ENCODE measurements at regions not wholly inside any gene's neighbourhood (a gene's known extent, or its start where the extent isn't known, plus 50 kb on each side); places are given as distances from the start of the nearest gene placed in this dataset.
"Not testable (repeated sequence)": the region's sequence is repeated elsewhere in the genome, so short reads cannot be mapped to it uniquely, and the experiment has no call there.

DNA sequence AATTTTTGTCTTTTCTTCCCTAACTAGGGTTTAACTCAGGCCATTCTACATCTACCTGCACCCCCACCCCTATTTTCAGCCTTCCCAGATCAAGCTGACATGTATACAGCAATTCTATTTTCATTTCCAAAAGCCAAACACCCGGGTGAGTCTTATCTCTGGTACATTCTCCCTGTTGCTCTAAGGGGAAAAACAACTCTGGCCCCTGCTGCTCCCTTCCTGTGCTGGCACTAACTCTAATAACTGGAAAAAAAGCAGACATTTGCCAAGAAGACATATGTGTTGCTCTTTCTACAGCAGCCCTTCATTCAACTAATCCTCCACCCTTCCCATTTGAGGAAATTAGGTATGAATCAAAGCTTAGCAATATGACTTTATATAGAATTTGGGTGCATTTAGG, 427.8 kb upstream of the CDH11 start:
- ATAC-seq (replicated peaks); H3K36me3 Mint-ChIP-seq (ENCODE audit: insufficient read depth); H3K27ac Mint-ChIP-seq; H3K27me3 Mint-ChIP-seq; DNase-seq; H3K4me1 Mint-ChIP-seq (ENCODE audit: low read depth in 2 of 2); H3K4me3 Mint-ChIP-seq: not testable (repeated sequence)
- peaks cover 8 to 10% of the 10 kb centered on the region in 2 donors for H3K9me3 Mint-ChIP-seq

DNA sequence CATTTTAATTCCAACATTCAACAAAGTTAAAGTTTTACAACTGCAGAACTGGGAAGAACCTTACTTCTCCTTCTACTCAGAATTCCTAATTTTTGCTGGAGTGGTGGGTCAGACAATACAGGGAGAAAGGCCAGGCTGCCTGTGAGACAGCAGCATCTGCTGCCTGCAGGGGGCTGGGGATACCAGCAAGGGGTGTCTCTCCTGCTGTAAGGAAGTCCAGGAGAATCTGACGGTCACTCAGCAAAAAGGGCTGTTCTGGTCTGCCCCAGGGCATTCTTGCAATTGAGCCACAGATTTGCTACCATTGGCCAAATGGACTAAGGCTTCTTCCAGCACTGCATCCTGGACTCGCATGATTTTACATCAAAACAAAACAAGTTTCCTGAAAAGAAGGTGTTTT, 426.6 kb upstream of the CDH11 start:
- Mint-ChIP-seq H3K4me3 (no peak overlapping the region), H3K9me3 (peaks cover 8 to 10% of the 10 kb centered on the region in 2 donors), H3K36me3 (ENCODE audit: insufficient read depth) (no peaks in the 10 kb centered on the region), H3K4me1 (ENCODE audit: low read depth in 2 of 2) (no peaks in the 10 kb centered on the region), H3K27me3 (no peaks in the 10 kb centered on the region), H3K27ac (no peak overlapping the region)
- DNase-seq = no peak
- ATAC-seq (replicated peaks) = no peak

DNA sequence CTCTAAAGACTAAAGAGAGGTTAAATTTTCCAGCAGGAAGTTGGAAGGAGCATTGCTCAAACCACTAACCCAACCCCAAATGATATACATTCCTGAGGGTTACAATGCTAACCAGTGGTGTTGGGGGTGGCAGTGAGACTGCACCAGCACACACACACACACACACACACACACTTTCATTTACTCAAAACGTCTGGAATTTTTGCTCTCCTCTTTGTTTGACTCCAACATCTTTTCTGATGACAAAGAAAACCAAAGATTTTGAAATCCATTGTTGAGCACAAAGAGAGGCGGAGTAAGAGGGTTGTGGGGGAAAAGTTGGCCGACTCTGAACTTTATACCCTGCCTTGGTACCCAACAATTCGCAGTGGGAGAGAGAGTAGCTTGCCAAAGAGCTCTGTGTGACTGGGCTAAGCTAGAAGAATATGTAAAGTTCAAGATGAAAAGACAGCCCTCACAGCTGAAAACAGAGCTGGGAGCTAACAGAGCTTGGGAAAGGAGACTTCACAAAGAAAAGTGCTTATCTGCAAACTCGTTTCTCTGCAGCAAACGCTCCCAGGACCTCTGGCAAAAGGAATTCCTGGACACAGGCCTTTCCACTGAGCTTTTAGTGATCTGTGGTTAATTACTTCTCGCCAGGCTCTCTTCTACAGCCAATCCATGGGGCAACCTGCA, 426.0 kb upstream of the CDH11 start:
- peaks cover 8 to 10% of the 10 kb centered on the region in 2 donors for H3K9me3 Mint-ChIP-seq
- no peak overlapping the region for H3K27ac Mint-ChIP-seq
- no peak overlapping the region for H3K4me3 Mint-ChIP-seq
- no peaks in the 10 kb centered on the region for H3K4me1 Mint-ChIP-seq (ENCODE audit: low read depth in 2 of 2)
- DNase-seq (no peak), ATAC-seq (replicated peaks) (no peak)
- H3K27me3 Mint-ChIP-seq = no peaks in the 10 kb centered on the region
- H3K36me3 Mint-ChIP-seq (ENCODE audit: insufficient read depth) = no peaks in the 10 kb centered on the region

DNA sequence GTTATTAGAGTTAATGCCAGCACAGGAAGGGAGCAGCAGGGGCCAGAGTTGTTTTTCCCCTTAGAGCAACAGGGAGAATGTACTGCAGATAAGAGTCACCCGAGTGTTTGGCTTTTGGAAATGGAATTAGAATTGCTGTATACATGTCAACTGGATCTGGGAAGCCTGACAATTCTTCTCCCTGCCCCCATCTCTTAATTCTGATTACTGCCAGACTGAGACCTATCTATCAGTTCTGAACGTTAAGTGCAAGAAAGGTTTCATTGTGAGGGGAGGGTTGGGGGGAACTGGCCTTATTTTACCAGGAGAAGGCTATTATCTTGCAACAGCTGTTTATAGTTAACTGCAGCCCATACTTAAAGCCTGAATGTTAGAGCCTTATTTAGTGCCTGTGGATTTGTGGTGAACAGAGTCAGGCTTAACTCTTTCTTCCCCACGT, 424.5 kb upstream of the CDH11 start:
- Mint-ChIP-seq H3K27ac (no peak overlapping the region), H3K4me1 (ENCODE audit: low read depth in 2 of 2) (no peaks in the 10 kb centered on the region), H3K36me3 (ENCODE audit: insufficient read depth) (no peaks in the 10 kb centered on the region), H3K9me3 (peaks cover 12 to 17% of the 10 kb centered on the region in 2 donors), H3K4me3 (no peak overlapping the region), H3K27me3 (no peaks in the 10 kb centered on the region)
- ATAC-seq (replicated peaks) (no peak), DNase-seq (no peak)

DNA sequence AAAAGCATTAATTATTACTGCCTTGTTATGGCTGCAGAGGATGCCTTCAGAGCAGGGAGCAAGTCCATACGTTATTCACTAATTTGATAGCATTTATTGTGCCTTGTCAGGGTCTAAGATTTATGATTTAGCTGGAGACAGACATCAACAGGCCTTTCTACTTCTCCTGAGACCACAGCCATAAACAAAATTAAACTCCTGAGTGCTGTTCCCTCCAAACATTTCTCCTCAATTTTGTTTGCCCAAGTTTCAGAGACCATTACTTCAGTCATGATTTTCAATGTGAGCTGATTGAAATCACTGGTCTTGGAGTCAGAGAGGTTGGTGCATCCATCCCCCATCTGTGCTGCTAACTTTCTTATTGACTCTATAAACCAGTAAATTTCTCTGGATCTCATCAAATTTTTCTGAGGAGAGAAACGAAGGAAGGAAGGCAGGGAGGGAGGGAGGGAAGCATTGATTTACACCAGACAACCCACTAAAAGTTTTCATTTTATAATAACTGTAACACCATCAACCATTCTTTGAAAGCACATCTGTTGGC, 423.6 kb upstream of the CDH11 start:
- ATAC-seq (replicated peaks) (no peak), DNase-seq (no peak)
- H3K9me3 Mint-ChIP-seq = peaks cover 13 to 17% of the 10 kb centered on the region in 2 donors
- H3K4me1 Mint-ChIP-seq (ENCODE audit: low read depth in 2 of 2) = no peaks in the 10 kb centered on the region
- H3K4me3 Mint-ChIP-seq = no peak overlapping the region
- H3K36me3 Mint-ChIP-seq (ENCODE audit: insufficient read depth) = no peaks in the 10 kb centered on the region
- H3K27me3 Mint-ChIP-seq = no peaks in the 10 kb centered on the region
- no peak overlapping the region for H3K27ac Mint-ChIP-seq

DNA sequence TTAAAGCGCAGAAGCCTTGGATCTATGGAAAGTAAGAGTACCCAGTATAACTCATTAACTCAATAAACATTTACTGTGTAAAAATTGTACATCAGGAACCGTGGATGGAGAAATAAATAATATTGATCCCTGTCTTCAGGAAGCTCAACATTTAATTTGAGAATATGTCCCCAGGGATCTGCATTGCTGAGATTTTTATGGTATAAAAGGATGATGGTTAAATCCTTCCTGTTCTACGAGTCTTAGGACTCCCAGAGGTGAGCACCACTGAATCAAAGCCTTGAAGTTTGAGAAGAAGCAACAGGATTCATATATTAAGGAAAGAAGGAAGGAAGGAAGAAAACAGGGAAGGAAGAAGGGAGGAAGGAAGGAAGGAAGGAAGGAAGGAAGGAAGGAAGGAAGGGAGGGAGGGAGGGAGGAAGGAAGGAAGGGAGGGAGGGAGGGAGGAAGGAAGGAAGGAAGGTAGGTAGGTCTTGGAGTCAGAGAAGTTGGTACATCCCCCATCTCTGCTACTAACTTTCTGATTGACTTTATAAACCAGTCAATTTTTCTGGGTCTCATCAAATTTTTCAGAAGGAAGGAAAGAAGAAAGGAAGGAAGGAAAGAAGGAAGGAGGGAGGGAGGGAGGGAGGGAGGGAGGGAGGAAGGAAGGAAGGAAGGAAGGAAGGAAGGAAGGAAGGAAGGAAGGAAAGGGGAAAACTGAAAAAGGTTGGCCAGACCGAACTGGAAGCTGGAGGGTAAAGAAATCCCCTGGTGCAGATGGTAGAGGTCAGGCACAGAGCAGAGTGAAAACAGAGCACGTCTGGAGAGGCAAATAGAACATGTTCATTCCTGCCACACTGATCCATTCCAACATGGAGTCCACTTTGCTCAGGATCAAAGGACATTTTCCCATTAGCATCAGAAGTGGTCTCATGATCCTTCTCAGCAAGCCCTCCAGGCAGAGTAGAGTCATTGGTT, 422.2 kb upstream of the CDH11 start:
- H3K4me3 Mint-ChIP-seq = no peak overlapping the region
- no peaks in the 10 kb centered on the region for H3K27me3 Mint-ChIP-seq
- DNase-seq (no peak), ATAC-seq (replicated peaks) (no peak)
- no peak overlapping the region for H3K27ac Mint-ChIP-seq
- H3K9me3 Mint-ChIP-seq = peaks cover 13 to 17% of the 10 kb centered on the region in 2 donors
- no peaks in the 10 kb centered on the region for H3K36me3 Mint-ChIP-seq (ENCODE audit: insufficient read depth)
- no peaks in the 10 kb centered on the region for H3K4me1 Mint-ChIP-seq (ENCODE audit: low read depth in 2 of 2)

DNA sequence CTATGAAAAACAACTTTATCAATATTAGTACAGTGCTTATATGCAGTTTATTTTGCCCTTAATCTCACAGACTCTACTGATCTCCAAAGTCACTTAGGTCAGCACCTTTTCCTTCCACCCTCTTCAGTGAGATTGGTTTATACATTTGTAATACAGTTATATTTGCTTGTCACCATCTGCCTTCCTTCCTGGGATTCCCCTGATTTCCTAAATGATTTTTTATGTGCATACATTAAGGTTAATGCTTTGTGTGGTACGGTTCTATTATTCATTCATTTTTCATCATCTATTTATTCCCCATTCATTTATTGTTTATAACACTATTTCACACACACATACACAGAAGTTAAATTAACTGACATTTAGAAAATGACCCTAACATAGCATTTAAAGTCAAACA, 419.8 kb upstream of the CDH11 start:
- H3K4me3 Mint-ChIP-seq = no peak overlapping the region
- H3K9me3 Mint-ChIP-seq = peaks cover 12 to 18% of the 10 kb centered on the region in 2 donors
- no peaks in the 10 kb centered on the region for H3K27me3 Mint-ChIP-seq
- ATAC-seq (replicated peaks) = no peak
- no peak overlapping the region for H3K27ac Mint-ChIP-seq
- H3K4me1 Mint-ChIP-seq (ENCODE audit: low read depth in 2 of 2) = peaks cover 0 to 2% of the 10 kb centered on the region in 2 donors
- DNase-seq = no peak
- H3K36me3 Mint-ChIP-seq (ENCODE audit: insufficient read depth) = peaks cover 4% of the 10 kb centered on the region

DNA sequence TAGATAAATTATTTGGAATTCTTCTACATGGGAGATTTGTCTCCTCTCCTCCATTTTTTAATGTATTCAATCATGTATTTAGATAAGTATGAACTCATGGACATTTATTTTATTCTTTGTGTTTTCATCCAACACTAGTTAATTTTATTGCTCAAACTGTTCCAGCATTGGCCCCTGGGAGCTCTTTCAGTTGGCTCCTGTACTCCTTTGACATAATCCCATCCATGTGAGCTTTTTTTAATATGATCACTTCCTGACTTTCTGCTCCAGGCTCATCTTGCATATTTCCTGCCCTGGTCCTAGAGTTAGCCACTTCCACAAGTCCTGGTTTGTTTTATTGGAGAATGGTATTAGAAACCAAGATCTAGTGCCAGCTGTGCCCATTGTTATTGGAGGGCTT, 419.0 kb upstream of the CDH11 start:
- no peaks in the 10 kb centered on the region for H3K27me3 Mint-ChIP-seq
- DNase-seq = no peak
- peaks cover 12 to 15% of the 10 kb centered on the region in 2 donors for H3K9me3 Mint-ChIP-seq
- ATAC-seq (replicated peaks) = no peak
- no peak overlapping the region for H3K4me3 Mint-ChIP-seq
- peaks cover 4% of the 10 kb centered on the region for H3K36me3 Mint-ChIP-seq (ENCODE audit: insufficient read depth)
- H3K27ac Mint-ChIP-seq = no peak overlapping the region
- peaks cover 0 to 2% of the 10 kb centered on the region in 2 donors for H3K4me1 Mint-ChIP-seq (ENCODE audit: low read depth in 2 of 2)

DNA sequence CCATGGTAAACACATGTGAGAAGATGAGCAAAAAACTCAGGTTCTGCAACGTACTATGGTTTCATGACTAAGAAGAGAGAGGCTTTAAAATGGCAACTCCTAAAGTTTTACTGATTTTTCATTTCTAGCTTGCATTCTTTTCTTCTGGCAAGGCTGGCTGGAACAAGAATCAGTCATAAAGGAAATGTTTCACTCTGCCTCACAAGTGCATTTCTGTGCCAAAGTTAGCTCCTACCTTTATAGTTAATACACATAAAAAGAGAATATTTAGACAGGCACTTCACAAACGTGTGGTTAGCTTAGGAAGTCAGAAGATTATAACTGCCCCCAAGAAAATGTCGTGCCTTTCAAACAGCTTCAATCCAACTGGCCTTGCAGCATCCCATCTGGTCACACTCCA, 417.1 kb upstream of the CDH11 start:
- Mint-ChIP-seq H3K36me3 (ENCODE audit: insufficient read depth) (peaks cover 4% of the 10 kb centered on the region), H3K27me3 (no peaks in the 10 kb centered on the region), H3K4me3 (no peak overlapping the region), H3K4me1 (ENCODE audit: low read depth in 2 of 2) (peaks cover 0 to 2% of the 10 kb centered on the region in 2 donors), H3K27ac (peak overlapping the region; percentile 14 to 35), H3K9me3 (peaks cover 12 to 15% of the 10 kb centered on the region in 2 donors)
- ATAC-seq (replicated peaks) (no peak), DNase-seq (no peak)

DNA sequence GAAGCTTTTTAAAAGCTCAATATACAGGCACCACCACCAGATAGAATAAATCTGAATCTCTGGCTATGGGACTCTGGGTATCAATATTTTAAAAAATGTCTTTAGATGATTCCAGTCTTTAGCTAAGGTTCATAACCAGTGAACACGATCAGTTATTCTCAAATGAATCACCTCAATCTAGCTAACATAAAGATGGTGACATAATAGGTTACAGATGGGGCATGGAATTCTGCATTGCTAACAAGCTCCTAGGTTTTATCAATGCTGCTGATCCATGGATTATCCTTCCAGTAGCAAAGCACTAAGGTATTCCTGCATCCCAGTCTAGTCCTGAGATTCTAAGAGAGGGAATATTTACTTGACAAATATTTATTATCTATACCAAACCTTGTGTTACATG, 415.5 kb upstream of the CDH11 start:
- ATAC-seq (replicated peaks) (no peak), DNase-seq (no peak)
- H3K9me3 Mint-ChIP-seq = peaks cover 12 to 15% of the 10 kb centered on the region in 2 donors
- H3K4me1 Mint-ChIP-seq (ENCODE audit: low read depth in 2 of 2) = peaks cover 0 to 2% of the 10 kb centered on the region in 2 donors
- H3K36me3 Mint-ChIP-seq (ENCODE audit: insufficient read depth) = peaks cover 4% of the 10 kb centered on the region
- H3K4me3 Mint-ChIP-seq = no peak overlapping the region
- no peaks in the 10 kb centered on the region for H3K27me3 Mint-ChIP-seq
- no peak overlapping the region for H3K27ac Mint-ChIP-seq

DNA sequence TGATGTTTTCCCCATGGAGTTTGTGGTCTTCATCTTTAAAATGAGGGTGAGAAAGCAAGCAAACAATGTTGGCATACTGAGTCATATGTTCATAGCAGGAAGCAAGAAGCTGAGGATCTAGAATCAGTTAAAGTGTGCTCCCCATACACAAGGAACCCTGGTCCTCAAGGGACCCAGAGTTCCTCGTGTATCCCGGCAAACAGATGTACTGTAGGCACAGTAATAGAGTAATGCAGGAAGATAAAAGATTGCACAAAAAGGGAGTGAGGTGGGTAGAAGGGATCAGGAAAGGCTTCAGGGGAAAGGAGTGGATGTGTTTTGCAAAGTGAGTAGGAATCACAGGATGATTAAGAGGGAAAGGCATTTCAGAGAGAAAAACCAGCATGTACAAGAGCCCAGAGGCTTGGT, 412.3 kb upstream of the CDH11 start:
- Mint-ChIP-seq H3K27me3 (no peaks in the 10 kb centered on the region), H3K27ac (no peak overlapping the region), H3K9me3 (peaks cover 10 to 17% of the 10 kb centered on the region in 2 donors), H3K36me3 (ENCODE audit: insufficient read depth) (peaks cover 4% of the 10 kb centered on the region), H3K4me3 (no peak overlapping the region), H3K4me1 (ENCODE audit: low read depth in 2 of 2) (peaks cover 0 to 2% of the 10 kb centered on the region in 2 donors)
- DNase-seq (no peak), ATAC-seq (replicated peaks) (no peak)

DNA sequence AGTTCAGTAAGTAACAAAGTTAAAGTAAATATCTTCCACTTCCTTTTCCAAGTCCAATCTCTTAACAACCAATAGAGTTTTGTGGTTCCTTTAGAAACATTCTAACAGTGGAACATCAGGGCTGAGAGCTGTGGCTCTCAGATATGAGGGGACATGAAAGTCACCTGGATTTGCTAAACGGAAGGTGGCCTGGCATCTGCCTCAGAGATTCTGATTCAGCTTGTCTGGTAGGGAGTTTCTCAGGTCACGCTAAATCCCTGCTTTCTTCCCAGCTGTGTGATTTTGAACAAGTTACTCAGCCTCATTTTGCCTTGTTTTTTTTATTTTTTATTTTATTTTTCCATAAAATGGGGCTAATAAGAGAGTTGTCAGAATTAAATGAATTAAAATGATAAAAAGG, 411.0 kb upstream of the CDH11 start:
- Mint-ChIP-seq H3K36me3 (ENCODE audit: insufficient read depth) (no peaks in the 10 kb centered on the region), H3K27me3 (no peaks in the 10 kb centered on the region), H3K9me3 (peaks cover 7 to 9% of the 10 kb centered on the region in 2 donors), H3K27ac (no peak overlapping the region), H3K4me3 (no peak overlapping the region), H3K4me1 (ENCODE audit: low read depth in 2 of 2) (no peaks in the 10 kb centered on the region)
- DNase-seq (no peak), ATAC-seq (replicated peaks) (no peak)

DNA sequence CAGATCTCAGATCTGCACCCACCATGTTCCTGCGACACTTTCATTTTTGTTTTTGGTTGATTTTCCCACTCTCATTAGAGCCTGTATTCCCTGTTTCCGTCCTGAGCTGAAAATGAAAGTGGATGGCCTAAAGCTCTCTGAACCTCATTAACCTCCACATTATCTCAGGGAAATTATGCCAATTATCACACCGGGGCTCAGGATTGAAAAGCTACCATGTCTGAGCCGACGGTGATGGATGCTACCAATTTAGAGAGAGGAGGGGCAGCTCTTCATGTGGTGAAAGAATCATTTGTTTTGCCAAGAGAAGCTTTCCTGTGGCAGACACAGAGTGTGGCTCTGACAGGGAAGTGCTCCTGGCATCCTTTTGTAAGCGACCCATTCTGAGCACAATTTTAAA, 410.4 kb upstream of the CDH11 start:
- Mint-ChIP-seq H3K36me3 (ENCODE audit: insufficient read depth) (no peaks in the 10 kb centered on the region), H3K27me3 (no peaks in the 10 kb centered on the region), H3K27ac (no peak overlapping the region), H3K9me3 (peaks cover 9 to 15% of the 10 kb centered on the region in 2 donors), H3K4me3 (no peak overlapping the region), H3K4me1 (ENCODE audit: low read depth in 2 of 2) (no peaks in the 10 kb centered on the region)
- no peak for ATAC-seq (replicated peaks)
- DNase-seq = no peak
